Karpas-422 (cell line): ENCODE measurements at regions not wholly inside any gene's neighbourhood (a gene's known extent, or its start where the extent isn't known, plus 50 kb on each side); places are given as distances from the start of the nearest gene placed in this dataset.

Source experiments
- DNase-seq: peaks from one replicate; pipeline ENCODE4 v3.0.0-alpha.2; 2015
- H2AFZ ChIP-seq: fragments of 200-600 bp; sonication (generic); 2 replicates; pipeline ENCODE4 v1.6.1; 2014; ENCODE audit warnings: antibody characterized with exemption, low read length, mixed read lengths
- H3K27ac ChIP-seq: fragments of 200-600 bp; sonication (generic); 2 replicates; pipeline ENCODE4 v1.5.1; 2014; ENCODE audit warnings: mild to moderate bottlenecking, low read length, moderate library complexity
- H3K27me3 ChIP-seq: fragments of 200-600 bp; sonication (generic); 2 replicates; pipeline ENCODE4 v1.6.1; 2014; ENCODE audit warnings: low read length, mixed read lengths
- H3K36me3 ChIP-seq: fragments of 200-600 bp; sonication (generic); 2 replicates; pipeline ENCODE4 v1.6.1; 2014; ENCODE audit warnings: low read length, mixed read lengths; ENCODE audit not compliant: insufficient read depth
- H3K4me1 ChIP-seq: fragments of 200-600 bp; sonication (generic); 2 replicates; pipeline ENCODE4 v1.6.1; 2014; ENCODE audit warnings: mild to moderate bottlenecking, low read length, mixed read lengths
- H3K4me2 ChIP-seq: fragments of 200-600 bp; sonication (generic); 2 replicates; pipeline ENCODE4 v1.6.1; 2014; ENCODE audit warnings: low read length, low read depth, mild to moderate bottlenecking; ENCODE audit not compliant: poor library complexity, severe bottlenecking
- H3K4me3 ChIP-seq: fragments of 200-600 bp; sonication (generic); 2 replicates; pipeline ENCODE4 v1.5.1; 2014; ENCODE audit warnings: mild to moderate bottlenecking, antibody characterized with exemption, low read length, mixed read lengths
- H3K79me2 ChIP-seq: fragments of 200-600 bp; sonication (generic); 2 replicates; pipeline ENCODE4 v1.6.1; 2014; ENCODE audit warnings: mild to moderate bottlenecking, low read length, mixed read lengths
- H3K9ac ChIP-seq: fragments of 200-600 bp; sonication (generic); 2 replicates; pipeline ENCODE4 v1.6.0; 2014; ENCODE audit warnings: low read length
- H3K9me2 ChIP-seq: fragments of 200-600 bp; sonication (generic), shearing (Covaris generic); replicated peaks from 2 replicates; pipeline ENCODE4 v1.6.0; 2014; ENCODE audit warnings: mild to moderate bottlenecking, low read length, moderate library complexity; ENCODE audit not compliant: insufficient read depth
- H3K9me3 ChIP-seq: fragments of 300-700, 200-600 bp; sonication (generic); 2 replicates; pipeline ENCODE4 v1.6.1; 2014; ENCODE audit warnings: low read length, mixed read lengths
- H4K20me1 ChIP-seq: fragments of 200-600 bp; sonication (generic); 2 replicates; pipeline ENCODE4 v1.6.1; 2014; ENCODE audit warnings: mild to moderate bottlenecking, antibody characterized with exemption, low read length, low read depth; ENCODE audit not compliant: insufficient read depth

DNA sequence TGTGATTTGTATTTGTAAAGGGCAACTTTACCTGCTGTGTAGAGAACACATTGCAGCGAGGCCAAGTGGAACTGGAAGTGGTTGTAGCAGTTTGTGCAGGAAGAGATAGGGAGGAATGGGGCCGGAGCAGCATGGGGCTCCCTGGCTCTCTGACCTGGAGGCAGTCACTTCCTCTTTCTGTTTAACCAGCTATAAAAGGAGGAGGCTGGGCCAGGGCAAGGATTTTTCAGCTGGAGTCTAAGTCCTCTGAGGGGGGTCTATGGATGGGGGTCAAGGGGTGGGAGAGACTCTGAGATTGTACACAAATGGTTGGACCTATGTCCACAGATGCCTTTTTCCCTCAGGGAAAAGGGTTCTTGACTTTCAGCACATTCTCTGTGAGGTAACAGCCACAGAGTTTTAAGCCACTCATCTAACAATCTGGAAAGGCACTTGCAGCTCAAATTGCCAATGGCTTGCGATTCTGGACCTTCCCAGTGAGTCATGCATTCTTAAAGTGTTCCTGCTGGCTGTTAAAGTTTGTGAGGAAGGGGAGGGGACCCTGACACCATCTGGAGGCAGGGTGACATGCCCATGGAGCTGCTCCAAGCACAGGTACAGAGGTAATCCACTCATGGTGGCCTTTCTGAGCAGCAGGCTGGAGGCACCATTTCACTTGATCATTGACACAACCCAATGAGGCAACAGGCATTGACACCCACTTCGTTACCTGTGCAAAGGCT is 347.0 kb downstream of the CYRIA start:
- Histone ChIP-seq H3K9ac (no peak overlapping the region), H2AFZ (no peak overlapping the region), H3K4me3 (no peak overlapping the region), H3K27ac (no peak overlapping the region), H3K27me3 (no peaks in the 10 kb centered on the region), H3K9me3 (no peaks in the 10 kb centered on the region), H3K4me2 (no peak overlapping the region), H3K36me3 (no peaks in the 10 kb centered on the region), H4K20me1 (no peaks in the 10 kb centered on the region), H3K9me2 (no peaks in the 10 kb centered on the region), H3K4me1 (no peaks in the 10 kb centered on the region), H3K79me2 (no peaks in the 10 kb centered on the region)
- DNase-seq: peak; percentile 47

DNA sequence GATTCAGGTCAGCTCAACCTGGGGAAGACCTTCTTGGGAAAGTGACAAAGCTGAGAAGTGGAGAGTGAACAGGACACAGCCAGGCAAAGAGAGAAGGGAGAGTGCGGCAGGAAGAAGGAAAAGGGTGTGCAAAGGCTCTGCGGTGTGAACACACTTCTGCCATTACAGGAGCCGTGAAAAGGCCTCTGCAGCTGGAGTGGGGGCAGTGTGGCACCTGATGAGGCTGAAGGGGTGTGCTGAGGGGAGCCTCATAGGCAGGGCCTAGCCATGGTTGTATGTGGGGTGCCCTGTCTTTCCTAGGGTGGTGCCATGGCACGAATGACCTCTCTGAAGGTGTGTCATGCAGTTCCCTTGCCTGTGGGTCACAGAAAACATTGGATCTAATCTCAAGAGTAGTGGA is 347.6 kb downstream of the CYRIA start:
- Histone ChIP-seq H3K4me1 (no peaks in the 10 kb centered on the region), H3K9me2 (no peaks in the 10 kb centered on the region), H3K9me3 (no peaks in the 10 kb centered on the region), H3K9ac (no peak overlapping the region), H3K27ac (no peak overlapping the region), H3K79me2 (no peaks in the 10 kb centered on the region), H3K27me3 (no peaks in the 10 kb centered on the region), H2AFZ (no peak overlapping the region), H3K4me2 (no peak overlapping the region), H3K4me3 (no peak overlapping the region), H3K36me3 (no peaks in the 10 kb centered on the region), H4K20me1 (no peaks in the 10 kb centered on the region)
- no peak for DNase-seq

DNA sequence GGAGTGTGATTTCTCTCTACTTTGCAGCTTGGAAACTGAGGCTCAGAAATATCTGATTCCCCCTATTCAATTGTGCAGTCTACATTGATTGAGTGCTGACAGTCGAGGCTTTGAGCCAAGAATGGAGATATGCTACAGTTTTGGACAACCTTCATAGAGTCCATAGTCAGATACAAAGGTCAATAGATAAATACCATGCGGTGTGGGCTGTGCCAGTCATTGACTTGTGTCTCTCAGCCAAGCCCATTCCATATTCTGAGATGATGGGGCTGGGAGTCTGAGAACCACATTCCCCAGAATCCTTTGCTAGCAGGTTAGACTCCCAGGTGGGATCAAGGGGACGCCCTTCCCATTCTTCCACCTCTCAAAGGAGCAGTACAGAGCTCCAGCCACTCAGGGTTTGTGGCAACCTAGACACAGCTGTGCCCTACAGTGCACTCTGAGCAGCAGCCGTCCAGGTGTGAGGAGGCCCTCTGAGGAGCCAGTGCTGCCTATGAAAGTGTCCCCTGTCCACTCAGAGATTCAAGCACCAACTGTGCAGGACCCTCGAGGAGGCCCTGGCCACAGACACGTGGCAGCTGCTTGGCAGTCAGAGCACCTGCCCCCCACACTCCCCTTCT is 348.3 kb downstream of the CYRIA start:
- no peak overlapping the region for H3K9ac ChIP-seq
- H2AFZ ChIP-seq: no peak overlapping the region
- peaks cover under 1% of the 10 kb centered on the region; the same call in 1 of the 2 replicates for H3K4me1 ChIP-seq
- no peaks in the 10 kb centered on the region for H3K79me2 ChIP-seq
- no peaks in the 10 kb centered on the region for H4K20me1 ChIP-seq
- no peaks in the 10 kb centered on the region for H3K9me2 ChIP-seq
- H3K4me2 ChIP-seq: no peak overlapping the region
- no peak for DNase-seq
- no peak overlapping the region for H3K4me3 ChIP-seq
- H3K9me3 ChIP-seq: no peaks in the 10 kb centered on the region
- no peaks in the 10 kb centered on the region for H3K27me3 ChIP-seq
- no peak overlapping the region for H3K27ac ChIP-seq
- H3K36me3 ChIP-seq: no peaks in the 10 kb centered on the region

DNA sequence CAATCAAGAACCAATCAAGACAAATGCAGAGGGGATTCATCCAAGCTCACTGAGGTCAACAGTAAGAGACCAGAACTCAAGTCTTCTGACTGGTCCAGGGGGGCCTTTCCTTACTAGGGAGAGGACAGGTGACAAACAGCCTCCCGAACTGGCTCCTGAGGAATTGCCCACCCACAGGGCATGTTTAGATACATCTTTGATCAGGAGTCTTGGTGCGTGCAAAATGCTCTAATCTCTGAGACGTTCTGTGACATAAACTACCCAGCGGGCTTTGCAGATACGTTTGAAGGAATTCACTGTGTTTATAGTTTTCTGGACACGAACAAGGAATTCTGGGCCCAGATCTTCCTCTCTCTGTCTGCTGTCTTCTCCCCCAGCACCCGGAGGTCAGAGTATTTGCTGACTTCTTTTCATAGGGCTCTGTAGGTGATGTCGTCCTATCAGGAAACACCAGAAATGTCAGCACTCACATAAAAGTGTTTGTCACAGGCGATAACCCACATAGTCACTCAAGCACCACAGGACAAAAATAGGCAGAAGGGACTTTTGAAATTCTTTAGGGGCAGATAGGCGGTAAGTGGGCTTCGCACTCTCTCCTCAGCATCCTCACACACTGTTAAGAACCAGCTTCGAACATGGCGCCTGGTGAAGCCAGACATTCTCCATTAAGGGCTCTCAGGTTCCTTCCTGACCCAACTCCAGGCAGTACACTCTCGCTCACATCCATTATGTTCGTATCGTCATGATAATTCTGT is 349.0 kb downstream of the CYRIA start:
- Histone ChIP-seq H3K4me2 (no peak overlapping the region), H3K9ac (no peak overlapping the region), H3K27ac (no peak overlapping the region), H3K9me3 (no peaks in the 10 kb centered on the region), H3K79me2 (no peaks in the 10 kb centered on the region), H3K4me1 (peaks cover 7% of the 10 kb centered on the region), H3K4me3 (no peak overlapping the region), H3K9me2 (no peaks in the 10 kb centered on the region), H4K20me1 (no peaks in the 10 kb centered on the region), H3K36me3 (no peaks in the 10 kb centered on the region), H3K27me3 (no peaks in the 10 kb centered on the region), H2AFZ (no peak overlapping the region)
- no peak for DNase-seq

DNA sequence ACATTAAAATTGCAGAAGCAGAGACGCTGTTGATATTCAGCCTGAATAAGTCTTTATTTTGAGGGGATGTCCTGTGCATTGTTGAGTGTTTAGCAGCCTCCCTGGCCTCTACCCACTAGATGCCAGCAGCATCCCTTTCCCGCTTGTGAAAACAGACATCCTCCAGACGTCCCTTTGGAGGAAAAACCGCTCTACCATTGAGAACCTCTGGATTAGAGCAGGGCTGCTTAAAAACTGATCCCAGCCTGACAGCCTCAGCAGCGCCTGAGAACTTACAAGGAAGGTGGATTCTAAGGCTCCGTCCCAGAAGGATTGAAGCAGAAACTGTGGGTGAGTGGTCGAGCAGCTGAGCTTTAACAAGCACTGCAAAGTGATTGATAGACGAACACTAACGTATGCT is 349.7 kb downstream of the CYRIA start:
- Histone ChIP-seq H3K4me3 (no peak overlapping the region), H3K9me2 (no peaks in the 10 kb centered on the region), H3K4me1 (peaks cover 12% of the 10 kb centered on the region), H3K79me2 (no peaks in the 10 kb centered on the region), H3K9me3 (no peaks in the 10 kb centered on the region), H3K9ac (no peak overlapping the region), H3K27ac (no peak overlapping the region), H3K36me3 (no peaks in the 10 kb centered on the region), H2AFZ (no peak overlapping the region), H3K4me2 (no peak overlapping the region), H4K20me1 (no peaks in the 10 kb centered on the region), H3K27me3 (no peaks in the 10 kb centered on the region)
- DNase-seq: no peak

DNA sequence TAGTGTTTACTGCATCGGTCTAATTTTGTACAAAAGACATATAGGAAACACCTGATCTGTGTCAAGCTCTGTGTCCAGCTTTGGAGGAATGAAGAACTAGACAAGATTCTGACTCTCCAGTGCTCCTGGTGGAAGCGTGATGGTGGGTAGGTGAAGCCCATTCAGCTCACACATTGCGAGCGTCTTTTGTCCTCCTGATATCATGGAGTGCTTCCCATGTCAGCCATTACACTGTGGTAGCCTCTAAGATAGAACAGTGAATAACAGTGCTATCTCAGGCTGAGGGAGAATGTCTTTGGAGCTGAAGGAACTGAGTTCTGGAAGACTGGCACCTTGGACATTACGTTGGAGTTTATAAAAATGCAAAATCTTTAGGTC is 350.2 kb downstream of the CYRIA start:
- Histone ChIP-seq H3K9me3 (no peaks in the 10 kb centered on the region), H4K20me1 (no peaks in the 10 kb centered on the region), H3K4me1 (peaks cover 12% of the 10 kb centered on the region), H3K9ac (no peak overlapping the region), H3K36me3 (no peaks in the 10 kb centered on the region), H3K9me2 (no peaks in the 10 kb centered on the region), H3K27me3 (no peaks in the 10 kb centered on the region), H3K27ac (no peak overlapping the region), H3K4me3 (no peak overlapping the region), H2AFZ (no peak overlapping the region), H3K79me2 (no peaks in the 10 kb centered on the region), H3K4me2 (no peak overlapping the region)
- no peak for DNase-seq

DNA sequence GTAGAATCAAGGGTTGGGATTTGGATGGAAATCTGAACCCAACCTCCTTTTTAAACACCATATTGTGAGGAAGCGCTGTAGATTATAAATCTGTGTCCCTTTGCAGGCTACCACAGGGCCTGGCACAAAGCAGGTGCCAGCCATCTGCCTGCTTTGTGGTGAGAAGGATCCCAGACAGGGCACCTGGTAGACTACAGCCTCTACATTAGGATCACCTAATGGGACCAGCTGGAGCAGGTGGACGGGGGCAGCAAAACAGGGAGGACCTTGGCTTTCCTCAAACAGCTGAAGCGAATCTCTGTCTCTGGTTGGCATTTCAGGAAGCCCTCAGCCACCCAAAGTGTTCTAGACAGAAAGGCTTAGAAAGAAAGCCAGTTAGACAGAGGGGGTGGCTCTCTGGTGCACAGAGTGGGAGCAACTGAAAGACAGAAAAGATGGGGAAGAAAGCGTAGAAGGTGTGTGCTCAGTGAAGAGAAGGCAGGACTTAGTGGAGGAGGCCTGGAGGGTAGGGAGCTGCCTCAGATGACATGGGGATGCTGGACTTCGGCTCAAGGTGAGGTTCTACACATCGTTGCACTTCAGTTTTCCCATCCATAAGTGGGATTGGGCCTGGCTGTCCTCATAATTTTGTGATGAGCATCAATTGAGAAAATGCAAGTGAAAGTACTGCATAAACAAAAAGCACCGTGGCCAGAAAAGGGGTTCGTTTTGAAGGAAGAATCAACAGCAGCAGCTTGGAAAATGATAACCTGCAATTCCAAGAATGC is 350.8 kb downstream of the CYRIA start:
- Histone ChIP-seq H3K4me2 (no peak overlapping the region), H3K4me1 (peaks cover 12% of the 10 kb centered on the region), H4K20me1 (no peaks in the 10 kb centered on the region), H3K79me2 (no peaks in the 10 kb centered on the region), H3K9me3 (no peaks in the 10 kb centered on the region), H3K36me3 (no peaks in the 10 kb centered on the region), H3K4me3 (no peak overlapping the region), H2AFZ (no peak overlapping the region), H3K27ac (no peak overlapping the region), H3K9ac (no peak overlapping the region), H3K27me3 (no peaks in the 10 kb centered on the region), H3K9me2 (no peaks in the 10 kb centered on the region)
- no peak for DNase-seq

DNA sequence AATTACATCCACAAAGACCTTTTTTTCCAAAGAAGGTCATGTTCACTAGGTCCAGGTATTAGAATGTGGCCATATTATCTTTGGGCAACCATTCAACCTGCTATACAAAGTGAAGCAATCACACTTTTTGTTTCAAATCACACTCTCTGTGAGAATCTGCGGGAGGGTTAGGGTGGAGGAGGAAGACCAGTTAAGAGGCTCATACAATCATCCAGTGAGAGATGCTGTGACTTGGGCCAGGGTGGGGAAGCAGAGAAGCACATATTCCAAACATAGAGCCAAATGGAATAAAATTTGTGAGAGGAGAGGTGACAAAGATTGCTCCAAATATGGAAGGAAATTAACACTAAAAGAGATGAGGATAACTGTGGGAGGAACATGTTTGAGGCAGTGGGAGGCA is 351.6 kb downstream of the CYRIA start:
- H3K27ac ChIP-seq: no peak overlapping the region
- H2AFZ ChIP-seq: no peak overlapping the region
- no peaks in the 10 kb centered on the region for H4K20me1 ChIP-seq
- H3K9me2 ChIP-seq: no peaks in the 10 kb centered on the region
- no peak overlapping the region for H3K4me2 ChIP-seq
- no peaks in the 10 kb centered on the region for H3K79me2 ChIP-seq
- DNase-seq: no peak
- no peak overlapping the region for H3K4me3 ChIP-seq
- H3K9ac ChIP-seq: no peak overlapping the region
- no peaks in the 10 kb centered on the region for H3K36me3 ChIP-seq
- peaks cover 12% of the 10 kb centered on the region for H3K4me1 ChIP-seq
- H3K9me3 ChIP-seq: no peaks in the 10 kb centered on the region
- H3K27me3 ChIP-seq: no peaks in the 10 kb centered on the region
